HepG2 (cell line): ENCODE measurements at regions not wholly inside any gene's neighbourhood (a gene's known extent, or its start where the extent isn't known, plus 50 kb on each side); places are given as distances from the start of the nearest gene placed in this dataset.

Experiments used
- ETV6 ChIP-seq: sonication (generic); formaldehyde crosslinking; conservative IDR thresholded peaks from 2 replicates; pipeline ENCODE4 v1.4.0; 2020; ENCODE audit warnings: missing genetic modification reagents
- JUNB ChIP-seq: sonication (generic); formaldehyde crosslinking; IDR thresholded peaks from 2 replicates; pipeline ENCODE4 v1.8.0; 2022; ENCODE audit warnings: missing genetic modification reagents, mild to moderate bottlenecking, borderline replicate concordance
- MXD4 ChIP-seq: IDR thresholded peaks from 2 replicates; pipeline ENCODE4 v1.6.1; 2016; ENCODE audit warnings: mild to moderate bottlenecking, missing biosample characterization, missing genetic modification reagents
- MYC ChIP-seq: sonication (generic); formaldehyde crosslinking; IDR thresholded peaks from 2 replicates; pipeline ENCODE4 v1.9.0; 2021; ENCODE audit warnings: missing genetic modification reagents, borderline replicate concordance
- NKX3-1 ChIP-seq: sonication (generic); formaldehyde crosslinking; IDR thresholded peaks from 2 replicates; pipeline ENCODE4 v1.5.0; 2020; ENCODE audit warnings: missing genetic modification reagents
- RFX1 ChIP-seq: fragments of 450-650 bp; IDR thresholded peaks from 2 replicates; pipeline ENCODE4 v1.6.1; 2017
- SCMH1 ChIP-seq: sonication (generic); formaldehyde crosslinking; IDR thresholded peaks from 2 replicates; pipeline ENCODE4 v1.9.0; 2021; ENCODE audit warnings: missing genetic modification reagents, mild to moderate bottlenecking, borderline replicate concordance
- SIN3A ChIP-seq: IDR thresholded peaks from 2 replicates; pipeline ENCODE4 v1.6.1; 2011; ENCODE audit warnings: low read depth, mild to moderate bottlenecking, control low read depth, low read length, borderline replicate concordance
- TSC22D2 ChIP-seq: sonication (generic); formaldehyde crosslinking; IDR thresholded peaks from 2 replicates; pipeline ENCODE4 v1.5.1; 2020; ENCODE audit warnings: missing genetic modification reagents, mild to moderate bottlenecking, borderline replicate concordance
- ZBTB3 ChIP-seq: sonication (generic); formaldehyde crosslinking; IDR thresholded peaks from 2 replicates; pipeline ENCODE4 v1.4.0; 2020; ENCODE audit warnings: low read depth, mild to moderate bottlenecking, moderate library complexity, missing genetic modification reagents, borderline replicate concordance
- ZFYVE20 ChIP-seq: sonication (generic); formaldehyde crosslinking; IDR thresholded peaks from 2 replicates; pipeline ENCODE4 v1.8.0; 2023; ENCODE audit warnings: low read depth, mild to moderate bottlenecking, moderate library complexity, missing genetic modification reagents, borderline replicate concordance
- ZNF160 ChIP-seq: sonication (generic); formaldehyde crosslinking; IDR thresholded peaks from 2 replicates; pipeline ENCODE4 v1.8.0; 2022; ENCODE audit warnings: mild to moderate bottlenecking, inconsistent platforms, missing genetic modification reagents
- ZNF501 ChIP-seq: sonication (generic); formaldehyde crosslinking; IDR thresholded peaks from 2 replicates; pipeline ENCODE4 v1.5.1; 2020; ENCODE audit warnings: mild to moderate bottlenecking, moderate library complexity, missing genetic modification reagents
- ZNF709 ChIP-seq: sonication (generic); formaldehyde crosslinking; IDR thresholded peaks from 2 replicates; pipeline ENCODE4 v1.5.0; 2020; ENCODE audit warnings: mild to moderate bottlenecking, missing genetic modification reagents
- TF ChIP-seq, protein P1 (sequence below): sonication (generic); formaldehyde crosslinking; IDR thresholded peaks from 2 replicates; pipeline ENCODE4 v1.5.0; 2020; ENCODE audit warnings: mild to moderate bottlenecking, missing genetic modification reagents
- TF ChIP-seq, protein P2 (sequence below): sonication (generic); formaldehyde crosslinking; IDR thresholded peaks from 2 replicates; pipeline ENCODE4 v1.4.0; 2020; ENCODE audit warnings: missing genetic modification reagents, borderline replicate concordance
- TF ChIP-seq, protein P3 (sequence below), 2 experiments: sonication (generic) in 1 of 2; formaldehyde crosslinking in 1 of 2; IDR thresholded peaks; 2 replicates each; pipeline versions ENCODE4 v1.4.0 to v1.6.1; 2016 to 2020; ENCODE audit warnings: borderline replicate concordance in 1 of 2, low read depth in 1 of 2, mild to moderate bottlenecking in 1 of 2, missing genetic modification reagents in 1 of 2

DNA sequence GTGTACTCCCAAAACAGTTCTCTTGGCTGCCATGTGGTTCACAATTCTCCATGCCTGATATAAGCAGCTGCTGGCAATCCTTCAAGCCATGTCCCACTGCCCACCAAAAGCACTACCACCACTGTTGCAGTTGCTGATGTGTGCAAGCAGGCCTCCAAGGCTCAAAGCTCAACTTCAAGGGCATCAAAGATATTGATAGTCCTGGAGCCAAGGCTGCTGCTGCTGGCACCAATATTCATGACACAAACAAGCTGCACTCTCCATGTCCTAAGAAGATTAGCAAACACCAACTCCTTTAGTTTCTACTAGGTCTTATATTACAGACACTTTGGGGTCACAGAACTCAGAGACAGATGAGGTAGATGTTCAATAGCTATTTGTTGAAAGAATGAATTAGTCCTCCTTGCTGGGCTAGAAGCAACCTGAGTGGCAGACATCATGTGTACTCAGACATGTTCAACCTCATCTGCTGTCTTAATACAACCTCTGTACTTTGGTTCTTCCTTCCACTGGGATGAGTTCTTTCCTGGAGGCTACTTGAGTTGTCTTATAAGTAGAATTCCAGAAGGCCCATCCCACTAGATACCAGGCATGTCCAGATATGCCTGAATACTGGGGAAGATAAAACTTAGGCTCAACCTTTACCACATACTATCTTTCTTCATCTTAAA is 104.5 kb upstream of the UGP2 start (continued):
- TF ChIP-seq, protein P1, sequence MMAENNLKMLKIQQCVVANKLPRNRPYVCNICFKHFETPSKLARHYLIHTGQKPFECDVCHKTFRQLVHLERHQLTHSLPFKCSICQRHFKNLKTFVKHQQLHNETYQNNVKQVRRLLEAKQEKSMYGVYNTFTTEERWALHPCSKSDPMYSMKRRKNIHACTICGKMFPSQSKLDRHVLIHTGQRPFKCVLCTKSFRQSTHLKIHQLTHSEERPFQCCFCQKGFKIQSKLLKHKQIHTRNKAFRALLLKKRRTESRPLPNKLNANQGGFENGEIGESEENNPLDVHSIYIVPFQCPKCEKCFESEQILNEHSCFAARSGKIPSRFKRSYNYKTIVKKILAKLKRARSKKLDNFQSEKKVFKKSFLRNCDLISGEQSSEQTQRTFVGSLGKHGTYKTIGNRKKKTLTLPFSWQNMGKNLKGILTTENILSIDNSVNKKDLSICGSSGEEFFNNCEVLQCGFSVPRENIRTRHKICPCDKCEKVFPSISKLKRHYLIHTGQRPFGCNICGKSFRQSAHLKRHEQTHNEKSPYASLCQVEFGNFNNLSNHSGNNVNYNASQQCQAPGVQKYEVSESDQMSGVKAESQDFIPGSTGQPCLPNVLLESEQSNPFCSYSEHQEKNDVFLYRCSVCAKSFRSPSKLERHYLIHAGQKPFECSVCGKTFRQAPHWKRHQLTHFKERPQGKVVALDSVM (CRISPR knock-in tag) = no peak
- TF ChIP-seq NKX3-1 (CRISPR knock-in tag) (no peak), ZNF160 (CRISPR knock-in tag) (no peak), ZBTB3 (CRISPR knock-in tag) (no peak), SIN3A (no peak), RFX1 (no peak), ZNF501 (no peak), ZFYVE20 (CRISPR knock-in tag) (no peak), TSC22D2 (CRISPR knock-in tag) (peak; percentile 67; the same call in 1 of the 2 replicates), MYC (CRISPR knock-in tag) (no peak), ETV6 (CRISPR knock-in tag) (no peak), ZNF709 (no peak), MXD4 (CRISPR knock-in tag) (0 out of 2 replicates have a peak, but pooled peaks have one; percentile 65), JUNB (CRISPR knock-in tag) (no peak), SCMH1 (no peak)
- TF ChIP-seq, protein P2, sequence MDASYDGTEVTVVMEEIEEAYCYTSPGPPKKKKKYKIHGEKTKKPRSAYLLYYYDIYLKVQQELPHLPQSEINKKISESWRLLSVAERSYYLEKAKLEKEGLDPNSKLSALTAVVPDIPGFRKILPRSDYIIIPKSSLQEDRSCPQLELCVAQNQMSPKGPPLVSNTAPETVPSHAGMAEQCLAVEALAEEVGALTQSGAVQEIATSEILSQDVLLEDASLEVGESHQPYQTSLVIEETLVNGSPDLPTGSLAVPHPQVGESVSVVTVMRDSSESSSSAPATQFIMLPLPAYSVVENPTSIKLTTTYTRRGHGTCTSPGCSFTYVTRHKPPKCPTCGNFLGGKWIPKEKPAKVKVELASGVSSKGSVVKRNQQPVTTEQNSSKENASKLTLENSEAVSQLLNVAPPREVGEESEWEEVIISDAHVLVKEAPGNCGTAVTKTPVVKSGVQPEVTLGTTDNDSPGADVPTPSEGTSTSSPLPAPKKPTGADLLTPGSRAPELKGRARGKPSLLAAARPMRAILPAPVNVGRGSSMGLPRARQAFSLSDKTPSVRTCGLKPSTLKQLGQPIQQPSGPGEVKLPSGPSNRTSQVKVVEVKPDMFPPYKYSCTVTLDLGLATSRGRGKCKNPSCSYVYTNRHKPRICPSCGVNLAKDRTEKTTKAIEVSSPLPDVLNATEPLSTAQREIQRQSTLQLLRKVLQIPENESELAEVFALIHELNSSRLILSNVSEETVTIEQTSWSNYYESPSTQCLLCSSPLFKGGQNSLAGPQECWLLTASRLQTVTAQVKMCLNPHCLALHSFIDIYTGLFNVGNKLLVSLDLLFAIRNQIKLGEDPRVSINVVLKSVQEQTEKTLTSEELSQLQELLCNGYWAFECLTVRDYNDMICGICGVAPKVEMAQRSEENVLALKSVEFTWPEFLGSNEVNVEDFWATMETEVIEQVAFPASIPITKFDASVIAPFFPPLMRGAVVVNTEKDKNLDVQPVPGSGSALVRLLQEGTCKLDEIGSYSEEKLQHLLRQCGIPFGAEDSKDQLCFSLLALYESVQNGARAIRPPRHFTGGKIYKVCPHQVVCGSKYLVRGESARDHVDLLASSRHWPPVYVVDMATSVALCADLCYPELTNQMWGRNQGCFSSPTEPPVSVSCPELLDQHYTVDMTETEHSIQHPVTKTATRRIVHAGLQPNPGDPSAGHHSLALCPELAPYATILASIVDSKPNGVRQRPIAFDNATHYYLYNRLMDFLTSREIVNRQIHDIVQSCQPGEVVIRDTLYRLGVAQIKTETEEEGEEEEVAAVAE = 0 out of 2 replicates have a peak, but pooled peaks have one; percentile 41
- TF ChIP-seq, protein P3, sequence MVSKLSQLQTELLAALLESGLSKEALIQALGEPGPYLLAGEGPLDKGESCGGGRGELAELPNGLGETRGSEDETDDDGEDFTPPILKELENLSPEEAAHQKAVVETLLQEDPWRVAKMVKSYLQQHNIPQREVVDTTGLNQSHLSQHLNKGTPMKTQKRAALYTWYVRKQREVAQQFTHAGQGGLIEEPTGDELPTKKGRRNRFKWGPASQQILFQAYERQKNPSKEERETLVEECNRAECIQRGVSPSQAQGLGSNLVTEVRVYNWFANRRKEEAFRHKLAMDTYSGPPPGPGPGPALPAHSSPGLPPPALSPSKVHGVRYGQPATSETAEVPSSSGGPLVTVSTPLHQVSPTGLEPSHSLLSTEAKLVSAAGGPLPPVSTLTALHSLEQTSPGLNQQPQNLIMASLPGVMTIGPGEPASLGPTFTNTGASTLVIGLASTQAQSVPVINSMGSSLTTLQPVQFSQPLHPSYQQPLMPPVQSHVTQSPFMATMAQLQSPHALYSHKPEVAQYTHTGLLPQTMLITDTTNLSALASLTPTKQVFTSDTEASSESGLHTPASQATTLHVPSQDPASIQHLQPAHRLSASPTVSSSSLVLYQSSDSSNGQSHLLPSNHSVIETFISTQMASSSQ (IDR thresholded peaks at IDR 0.05; ENCODE audit: low read depth) = peak; percentile 49; the same call in 1 of the 2 replicates
- TF ChIP-seq, protein P3 (CRISPR knock-in tag; IDR thresholded peaks at IDR 0.05; ENCODE audit: borderline replicate concordance) = peak; percentile 74; the same call in 1 of the 2 replicates
